Non-pigmented ciliary epithelial cell (primary cell): ENCODE measurements at regions not wholly inside any gene's neighbourhood (a gene's known extent, or its start where the extent isn't known, plus 50 kb on each side); places are given as distances from the start of the nearest gene placed in this dataset.

Experiments
- DNase-seq: peaks from one replicate; pipeline ENCODE4 v3.0.0-alpha.2; 2010; ENCODE audit warnings: low read depth

- DNase-seq = no peak
Measured at GRCh38 chr21:26784974-26785373, 60.2 kb downstream of the ADAMTS1 start.

DNA sequence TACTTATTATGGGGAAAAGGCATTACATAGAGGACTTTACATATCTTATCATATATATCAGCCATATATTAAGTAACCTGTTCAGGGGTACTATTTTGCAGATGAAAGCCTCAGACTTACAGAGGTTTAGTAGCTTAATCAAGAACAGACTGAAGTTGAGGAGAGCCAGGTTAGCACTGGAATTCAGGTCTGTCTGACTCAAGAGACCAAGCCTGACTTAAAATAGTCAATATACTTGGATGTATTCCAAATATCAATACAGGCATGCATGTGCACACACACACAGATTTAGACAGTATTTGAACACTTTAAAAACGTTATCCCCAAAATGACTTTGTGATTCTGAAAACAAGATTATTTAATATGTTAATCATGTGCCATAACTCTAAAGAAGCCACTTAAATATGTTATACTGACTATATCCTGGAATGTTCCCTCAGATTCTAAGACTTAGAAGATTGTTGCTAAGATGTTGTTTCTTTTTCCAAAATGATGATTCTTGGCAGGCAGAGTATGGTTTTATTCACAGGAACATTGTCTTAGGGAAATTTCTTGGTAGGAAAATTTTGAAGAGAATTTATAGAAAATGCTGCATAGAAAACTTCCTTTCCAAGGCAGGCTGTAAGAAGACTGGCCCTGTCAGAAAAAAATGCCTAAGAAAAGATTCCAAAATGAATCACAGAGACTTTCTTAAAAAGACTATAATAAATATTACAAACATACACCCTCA is 61.6 kb downstream of the ADAMTS1 start:
- no peak for DNase-seq

DNA sequence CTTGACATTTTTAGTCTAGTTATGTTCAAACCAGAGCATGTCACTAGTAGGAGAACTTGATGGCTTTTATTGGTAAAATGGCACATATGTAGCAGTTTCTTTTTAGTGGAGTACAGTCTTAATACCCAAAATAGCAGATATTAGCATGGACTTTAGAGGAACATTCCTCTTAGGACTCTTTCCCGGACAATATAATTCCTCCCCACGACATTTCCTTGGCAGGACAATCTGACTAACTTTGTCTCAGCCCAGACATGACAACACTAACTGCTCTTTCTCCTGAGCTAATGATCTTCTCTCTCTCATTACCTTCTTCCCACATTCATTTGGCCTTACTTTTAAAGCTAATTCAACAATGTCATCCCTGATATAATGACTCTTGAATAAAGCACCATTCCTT is 62.5 kb downstream of the ADAMTS1 start:
- no peak for DNase-seq

- DNase-seq = no peak
Measured at GRCh38 chr21:26782331-26782730, 62.9 kb downstream of the ADAMTS1 start.

GRCh38 chr21:26781331-26781730 is 63.9 kb downstream of the ADAMTS1 start:
- DNase-seq = no peak

GRCh38 chr21:26777166-26777565 is 68.0 kb downstream of the ADAMTS1 start:
- DNase-seq = no peak

DNA sequence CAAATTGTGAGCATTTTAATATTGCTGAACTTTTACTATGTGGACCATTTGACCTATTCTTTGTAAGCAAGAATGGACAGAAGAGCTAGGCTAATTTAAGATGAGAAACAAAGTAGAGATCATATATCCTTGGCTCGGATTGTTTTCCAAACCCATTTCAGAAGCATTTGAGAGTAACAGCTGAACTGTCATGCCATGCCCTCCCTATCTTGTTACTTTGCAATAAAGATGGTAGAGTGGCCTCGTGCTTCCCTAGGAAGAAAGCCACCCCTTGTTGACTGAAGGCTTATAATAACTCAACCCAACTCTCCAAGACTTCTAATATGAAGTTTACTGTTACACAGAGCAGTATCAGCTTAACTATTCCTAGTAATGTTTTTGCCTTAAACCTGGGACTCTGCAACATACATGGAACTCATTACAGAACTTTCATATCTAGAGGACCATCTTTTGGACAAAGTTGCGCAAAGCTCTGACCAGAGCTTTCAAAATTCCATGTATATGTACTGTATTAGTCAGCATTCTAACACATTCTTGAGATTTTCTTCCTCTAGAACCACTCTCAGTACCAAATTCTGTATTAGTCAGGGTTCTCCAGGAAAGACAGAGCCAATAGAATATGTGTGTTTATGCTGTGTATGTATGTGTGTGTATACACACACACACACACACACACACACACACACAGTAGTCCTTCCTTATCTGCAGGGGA is 68.7 kb downstream of the ADAMTS1 start:
- peak; percentile 66 for DNase-seq

DNA sequence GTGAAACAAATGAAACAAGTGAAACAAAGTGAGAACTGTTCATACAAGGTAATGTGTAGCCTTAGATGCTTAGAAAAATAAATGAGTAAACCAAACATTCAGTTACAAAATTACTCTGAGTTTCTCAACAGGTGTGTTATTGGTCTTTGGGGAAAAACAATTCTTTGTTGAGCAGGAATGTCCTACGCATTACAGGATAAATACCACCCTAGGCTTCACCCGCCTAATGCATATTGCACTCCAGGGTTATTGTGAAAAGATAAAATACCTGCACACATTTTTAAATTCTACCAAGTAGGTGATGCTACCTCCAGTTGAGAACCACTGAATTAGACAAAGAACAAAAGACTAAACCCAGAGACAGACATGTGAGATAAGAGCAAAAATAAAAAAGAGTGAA is 72.2 kb downstream of the ADAMTS1 start:
- DNase-seq = no peak

- no peak for DNase-seq
Measured at GRCh38 chr21:26769613-26770188, 75.5 kb downstream of the ADAMTS1 start.

GRCh38 chr21:26766826-26767325 is 78.3 kb downstream of the ADAMTS1 start:
- no peak for DNase-seq

- no peak for DNase-seq
Measured at GRCh38 chr21:26761174-26761915, 83.9 kb downstream of the ADAMTS1 start.

GRCh38 chr21:26759731-26760130 is 85.5 kb downstream of the ADAMTS1 start:
- DNase-seq = no peak

GRCh38 chr21:26758083-26758880 is 86.9 kb downstream of the ADAMTS1 start:
- DNase-seq = no peak

DNA sequence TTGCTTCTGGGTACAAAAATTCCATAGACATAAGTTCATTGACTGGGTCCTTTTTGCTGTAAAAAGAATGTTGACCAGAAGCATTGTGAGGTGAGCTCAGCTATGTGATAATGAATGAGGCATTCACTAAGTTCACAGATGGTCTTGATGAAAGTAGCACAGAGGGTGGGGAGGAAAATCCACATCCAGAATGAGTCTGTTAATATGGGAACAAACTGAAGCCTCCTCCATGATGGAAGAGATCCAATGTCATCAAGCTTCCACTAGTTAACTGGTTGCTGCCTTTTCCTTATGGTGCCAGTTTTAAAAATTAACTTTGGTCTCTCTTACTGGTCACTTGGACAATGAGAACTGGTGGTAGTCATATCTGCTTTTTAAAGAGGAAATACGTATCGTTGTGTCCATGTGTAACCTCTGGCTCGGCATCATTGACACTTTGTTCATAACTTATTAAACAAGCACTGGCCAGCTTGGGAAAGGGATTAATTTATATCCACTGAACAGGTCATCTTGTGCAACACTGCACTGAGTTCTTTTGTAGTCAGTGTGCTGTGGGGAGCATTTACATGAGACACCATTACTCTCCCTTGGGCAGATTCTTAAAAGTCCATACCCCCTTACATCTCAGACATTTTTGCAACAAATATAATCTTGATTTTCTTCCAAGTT is 88.6 kb downstream of the ADAMTS1 start:
- peak; percentile 65 for DNase-seq

DNA sequence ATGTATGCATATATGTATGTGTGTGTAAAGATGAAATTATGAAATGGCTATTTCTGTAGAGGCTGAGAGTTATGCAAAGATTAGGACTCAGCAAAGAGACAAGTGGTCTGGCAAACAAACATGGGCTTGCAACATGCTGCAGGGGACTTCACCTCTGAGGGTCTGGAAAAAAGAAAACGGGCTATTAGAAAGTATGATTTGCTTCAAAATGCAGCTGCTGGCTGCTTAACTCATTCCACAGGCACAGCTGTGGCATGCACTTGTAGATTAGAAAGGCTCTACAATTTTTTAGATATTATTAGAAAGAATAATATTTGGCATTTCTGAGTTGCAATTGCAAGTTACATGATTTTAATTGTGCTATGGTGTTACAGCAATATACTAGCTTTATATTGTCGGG is 90.4 kb downstream of the ADAMTS1 start:
- no peak for DNase-seq

DNA sequence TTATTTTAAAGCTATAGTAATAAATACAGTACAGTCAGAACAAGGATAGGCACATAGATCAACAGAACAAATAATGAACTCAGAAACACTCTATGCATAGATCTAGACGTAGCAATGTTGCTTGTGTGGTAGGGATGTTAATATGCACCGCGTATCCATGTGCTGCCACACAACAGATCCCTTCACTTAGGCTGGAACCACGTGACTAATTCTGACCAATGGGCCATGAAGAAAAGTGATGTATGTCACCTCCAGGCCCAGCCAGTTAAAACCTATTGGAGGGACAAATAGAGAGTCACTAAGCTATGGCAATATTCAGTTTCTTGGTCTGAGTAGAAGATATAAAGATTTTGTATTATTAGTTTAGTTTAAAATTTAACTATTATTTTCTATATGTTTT is 91.4 kb downstream of the ADAMTS1 start:
- DNase-seq = no peak

DNA sequence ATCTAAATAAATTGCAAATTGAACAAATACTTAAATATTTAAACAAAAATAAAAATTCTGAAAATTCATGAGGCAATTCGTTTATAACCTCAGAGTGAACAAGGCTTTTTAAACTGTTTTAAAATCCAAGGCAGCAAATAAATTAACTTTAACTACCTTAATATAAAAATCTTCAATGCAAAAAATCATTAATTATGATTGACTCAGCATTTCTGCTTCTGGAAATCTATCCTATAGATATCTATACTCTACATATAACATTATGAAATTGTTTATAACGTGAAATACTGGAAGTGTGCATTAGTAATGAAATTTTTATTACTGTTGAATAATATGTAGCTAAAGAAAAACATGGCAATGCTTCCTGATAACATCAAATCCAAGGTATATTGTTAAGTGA is 92.4 kb downstream of the ADAMTS1 start:
- DNase-seq = no peak

GRCh38 chr21:26751305-26751704 is 93.9 kb downstream of the ADAMTS1 start:
- no peak for DNase-seq

GRCh38 chr21:26748066-26748465 is 97.1 kb downstream of the ADAMTS1 start:
- DNase-seq = no peak

GRCh38 chr21:26747216-26747615 is 98.0 kb downstream of the ADAMTS1 start:
- no peak for DNase-seq

GRCh38 chr21:26743524-26743923 is 101.7 kb downstream of the ADAMTS1 start:
- no peak for DNase-seq
